ENCODE measurements at regions not wholly inside any gene's neighbourhood (a gene's known extent, or its start where the extent isn't known, plus 50 kb on each side); places are given as distances from the start of the nearest gene placed in this dataset.
"Not testable (repeated sequence)": the region's sequence is repeated elsewhere in the genome, so short reads cannot be mapped to it uniquely, and the experiment has no call there.

DNA sequence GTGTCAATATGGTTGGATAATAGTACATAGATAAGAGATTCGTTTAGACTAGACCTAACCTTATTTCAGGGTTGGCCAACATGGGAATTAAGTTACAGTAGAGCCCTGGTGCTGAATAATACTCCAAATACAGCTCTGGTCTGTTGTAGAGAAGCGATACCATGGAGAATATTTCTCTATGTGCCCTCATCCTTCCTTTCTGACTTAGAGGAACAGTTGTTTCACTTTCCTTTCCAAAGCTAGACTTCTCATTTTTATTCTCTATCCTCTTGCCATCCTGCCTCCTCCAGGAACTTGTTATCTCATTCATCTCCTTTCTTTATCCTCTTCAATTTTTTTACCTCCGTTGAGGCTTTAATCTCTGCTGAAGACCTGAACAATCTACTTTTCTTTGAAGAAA lies 68.9 kb downstream of the EDN1 start:
- peaks cover 3% of the 10 kb centered on the region for H3K4me1 ChIP-seq (ENCODE audit: insufficient read depth, low read length)
- no peak for TF ChIP-seq EZH2 (IDR thresholded peaks at IDR 0.05; ENCODE audit: insufficient read depth, low read length)
- TF ChIP-seq, protein P1, sequence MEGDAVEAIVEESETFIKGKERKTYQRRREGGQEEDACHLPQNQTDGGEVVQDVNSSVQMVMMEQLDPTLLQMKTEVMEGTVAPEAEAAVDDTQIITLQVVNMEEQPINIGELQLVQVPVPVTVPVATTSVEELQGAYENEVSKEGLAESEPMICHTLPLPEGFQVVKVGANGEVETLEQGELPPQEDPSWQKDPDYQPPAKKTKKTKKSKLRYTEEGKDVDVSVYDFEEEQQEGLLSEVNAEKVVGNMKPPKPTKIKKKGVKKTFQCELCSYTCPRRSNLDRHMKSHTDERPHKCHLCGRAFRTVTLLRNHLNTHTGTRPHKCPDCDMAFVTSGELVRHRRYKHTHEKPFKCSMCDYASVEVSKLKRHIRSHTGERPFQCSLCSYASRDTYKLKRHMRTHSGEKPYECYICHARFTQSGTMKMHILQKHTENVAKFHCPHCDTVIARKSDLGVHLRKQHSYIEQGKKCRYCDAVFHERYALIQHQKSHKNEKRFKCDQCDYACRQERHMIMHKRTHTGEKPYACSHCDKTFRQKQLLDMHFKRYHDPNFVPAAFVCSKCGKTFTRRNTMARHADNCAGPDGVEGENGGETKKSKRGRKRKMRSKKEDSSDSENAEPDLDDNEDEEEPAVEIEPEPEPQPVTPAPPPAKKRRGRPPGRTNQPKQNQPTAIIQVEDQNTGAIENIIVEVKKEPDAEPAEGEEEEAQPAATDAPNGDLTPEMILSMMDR (IDR thresholded peaks at IDR 0.05; ENCODE audit: insufficient read depth, low read depth, low read length): no peak
- Mint-ChIP-seq H3K27me3 (ENCODE audit: low read depth, unreplicated experiment) (no peaks in the 10 kb centered on the region), H3K27ac (ENCODE audit: unreplicated experiment) (no peak overlapping the region), H3K36me3 (ENCODE audit: low read depth, unreplicated experiment) (no peaks in the 10 kb centered on the region), H3K9me3 (ENCODE audit: unreplicated experiment) (no peaks in the 10 kb centered on the region), H3K4me1 (ENCODE audit: low read depth, unreplicated experiment) (peaks cover 9% of the 10 kb centered on the region), H3K4me3 (ENCODE audit: unreplicated experiment) (no peak overlapping the region)
- H3K9me3 ChIP-seq (ENCODE audit: insufficient read depth, low read depth, low read length): peaks cover under 1% of the 10 kb centered on the region
- H3K4me2 ChIP-seq (ENCODE audit: low read length): no peak overlapping the region
- H4K20me1 ChIP-seq (ENCODE audit: insufficient read depth, low read length): no peaks in the 10 kb centered on the region
- H3K36me3 ChIP-seq (ENCODE audit: insufficient read depth, low read length): no peaks in the 10 kb centered on the region
- no peak overlapping the region for H2AFZ ChIP-seq (ENCODE audit: low read depth, low read length)
- DNase-seq (ENCODE audit: low read depth): no peak
- no peaks in the 10 kb centered on the region for H3K79me2 ChIP-seq (ENCODE audit: insufficient read depth, low read length)
- H3K9ac ChIP-seq (ENCODE audit: low read length): no peak overlapping the region
- H3K4me3 ChIP-seq (ENCODE audit: insufficient read depth, low read depth, low read length): no peak overlapping the region
- FAIRE-seq: no peak
- H3K27me3 ChIP-seq (ENCODE audit: insufficient read depth, low read length): no peaks in the 10 kb centered on the region
- H3K27ac ChIP-seq (ENCODE audit: low read depth, low read length): no peak overlapping the region

DNA sequence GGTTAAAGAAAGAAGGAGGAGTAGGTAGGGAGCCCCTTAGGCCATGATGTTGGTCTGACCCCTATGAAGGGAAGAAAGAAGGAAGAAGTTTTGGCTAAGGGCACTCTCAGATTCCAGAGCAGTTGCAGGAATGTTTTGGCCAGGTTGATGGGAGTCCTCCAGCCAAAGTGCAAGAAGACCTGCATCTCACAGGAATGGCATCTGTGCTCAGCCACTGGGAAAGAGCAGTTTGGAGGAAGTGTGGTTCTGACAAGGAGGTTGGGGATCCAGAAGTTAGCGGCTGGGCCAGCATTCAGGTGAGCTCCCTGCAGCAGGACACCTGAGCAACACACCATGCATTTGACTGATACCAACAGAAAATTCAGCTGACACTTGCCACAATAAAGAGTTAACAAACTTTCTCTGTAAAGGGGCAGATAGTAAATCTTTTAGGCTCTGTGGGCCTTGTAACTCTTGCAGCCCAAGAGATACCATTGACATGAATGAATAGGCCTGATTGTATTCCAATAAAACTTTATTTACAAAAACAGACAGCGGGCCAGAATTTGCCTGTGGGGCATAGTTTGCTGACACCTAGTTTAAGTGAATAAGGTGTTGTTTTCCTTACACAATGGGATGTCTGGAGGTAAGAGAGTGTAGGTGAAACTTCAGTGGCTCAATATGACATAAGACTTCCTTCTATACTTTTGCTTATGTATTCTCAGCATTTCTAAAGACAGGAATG lies 71.0 kb downstream of the EDN1 start:
- Mint-ChIP-seq H3K27me3 (ENCODE audit: low read depth, unreplicated experiment) (no peaks in the 10 kb centered on the region), H3K27ac (ENCODE audit: unreplicated experiment) (no peak overlapping the region), H3K36me3 (ENCODE audit: low read depth, unreplicated experiment) (no peaks in the 10 kb centered on the region), H3K4me3 (ENCODE audit: unreplicated experiment) (no peak overlapping the region), H3K4me1 (ENCODE audit: low read depth, unreplicated experiment) (peaks cover 5% of the 10 kb centered on the region), H3K9me3 (ENCODE audit: unreplicated experiment) (no peaks in the 10 kb centered on the region)
- Histone ChIP-seq H3K4me2 (ENCODE audit: low read length) (no peak overlapping the region), H3K4me3 (ENCODE audit: insufficient read depth, low read depth, low read length) (no peak overlapping the region), H3K9me3 (ENCODE audit: insufficient read depth, low read depth, low read length) (peaks cover 2% of the 10 kb centered on the region), H3K27ac (ENCODE audit: low read depth, low read length) (no peak overlapping the region), H3K9ac (ENCODE audit: low read length) (no peak overlapping the region), H4K20me1 (ENCODE audit: insufficient read depth, low read length) (no peaks in the 10 kb centered on the region), H3K79me2 (ENCODE audit: insufficient read depth, low read length) (no peaks in the 10 kb centered on the region), H3K4me1 (ENCODE audit: insufficient read depth, low read length) (peaks cover 6% of the 10 kb centered on the region), H3K27me3 (ENCODE audit: insufficient read depth, low read length) (no peaks in the 10 kb centered on the region), H2AFZ (ENCODE audit: low read depth, low read length) (no peak overlapping the region), H3K36me3 (ENCODE audit: insufficient read depth, low read length) (no peaks in the 10 kb centered on the region)
- TF ChIP-seq, protein P1 (IDR thresholded peaks at IDR 0.05; ENCODE audit: insufficient read depth, low read depth, low read length): no peak
- no peak for TF ChIP-seq EZH2 (IDR thresholded peaks at IDR 0.05; ENCODE audit: insufficient read depth, low read length)
- FAIRE-seq: no peak
- no peak for DNase-seq (ENCODE audit: low read depth)

GRCh38 chr6:12363277-12363650 lies 73.1 kb downstream of the EDN1 start:
- not testable (repeated sequence) for H3K27ac Mint-ChIP-seq (ENCODE audit: unreplicated experiment); H3K36me3 Mint-ChIP-seq (ENCODE audit: low read depth, unreplicated experiment); H3K9me3 Mint-ChIP-seq (ENCODE audit: unreplicated experiment); H3K4me1 ChIP-seq (ENCODE audit: insufficient read depth, low read length); FAIRE-seq; H3K9me3 ChIP-seq (ENCODE audit: insufficient read depth, low read depth, low read length); H3K4me3 ChIP-seq (ENCODE audit: insufficient read depth, low read depth, low read length); H3K27me3 ChIP-seq (ENCODE audit: insufficient read depth, low read length); H3K27me3 Mint-ChIP-seq (ENCODE audit: low read depth, unreplicated experiment); H3K4me2 ChIP-seq (ENCODE audit: low read length); H3K4me3 Mint-ChIP-seq (ENCODE audit: unreplicated experiment); H4K20me1 ChIP-seq (ENCODE audit: insufficient read depth, low read length); H3K36me3 ChIP-seq (ENCODE audit: insufficient read depth, low read length); H2AFZ ChIP-seq (ENCODE audit: low read depth, low read length); H3K27ac ChIP-seq (ENCODE audit: low read depth, low read length); H3K4me1 Mint-ChIP-seq (ENCODE audit: low read depth, unreplicated experiment); H3K79me2 ChIP-seq (ENCODE audit: insufficient read depth, low read length); H3K9ac ChIP-seq (ENCODE audit: low read length); DNase-seq (ENCODE audit: low read depth)

All from astrocyte (in vitro differentiated cells and primary cell).